ENCODE measurements at regions not wholly inside any gene's neighbourhood (a gene's known extent, or its start where the extent isn't known, plus 50 kb on each side); places are given as distances from the start of the nearest gene placed in this dataset.
"Not testable (repeated sequence)": the region's sequence is repeated elsewhere in the genome, so short reads cannot be mapped to it uniquely, and the experiment has no call there.

GRCh38 chr21:33121715-33122475 is 52.0 kb downstream of the OLIG1 start:
- no peak for DNase-seq

DNA sequence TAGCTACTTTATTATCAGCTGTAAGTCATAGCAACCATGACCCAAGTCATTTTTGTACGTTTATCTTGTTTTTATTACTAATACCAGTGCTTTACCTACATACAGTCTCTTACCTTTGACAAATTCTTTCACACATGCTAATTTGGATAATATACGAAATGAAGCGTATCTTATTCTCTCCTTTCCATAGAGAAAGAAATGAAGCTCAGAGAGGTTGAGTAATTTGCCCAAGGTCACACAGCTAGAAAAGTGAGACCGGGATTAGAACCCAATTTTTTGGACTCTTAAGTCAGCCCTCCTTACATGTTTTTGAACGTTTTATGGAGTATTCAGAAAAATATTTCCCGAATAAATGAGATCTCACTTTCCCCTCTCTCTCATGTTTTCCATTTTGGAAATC is 52.6 kb downstream of the OLIG1 start:
- no peak for DNase-seq

- no peak for DNase-seq
These were observed 53.6 kb downstream of the OLIG1 start for GRCh38 chr21:33123374-33124123.

- DNase-seq = no peak
These were observed 54.9 kb downstream of the OLIG1 start for GRCh38 chr21:33124889-33125288.

DNA sequence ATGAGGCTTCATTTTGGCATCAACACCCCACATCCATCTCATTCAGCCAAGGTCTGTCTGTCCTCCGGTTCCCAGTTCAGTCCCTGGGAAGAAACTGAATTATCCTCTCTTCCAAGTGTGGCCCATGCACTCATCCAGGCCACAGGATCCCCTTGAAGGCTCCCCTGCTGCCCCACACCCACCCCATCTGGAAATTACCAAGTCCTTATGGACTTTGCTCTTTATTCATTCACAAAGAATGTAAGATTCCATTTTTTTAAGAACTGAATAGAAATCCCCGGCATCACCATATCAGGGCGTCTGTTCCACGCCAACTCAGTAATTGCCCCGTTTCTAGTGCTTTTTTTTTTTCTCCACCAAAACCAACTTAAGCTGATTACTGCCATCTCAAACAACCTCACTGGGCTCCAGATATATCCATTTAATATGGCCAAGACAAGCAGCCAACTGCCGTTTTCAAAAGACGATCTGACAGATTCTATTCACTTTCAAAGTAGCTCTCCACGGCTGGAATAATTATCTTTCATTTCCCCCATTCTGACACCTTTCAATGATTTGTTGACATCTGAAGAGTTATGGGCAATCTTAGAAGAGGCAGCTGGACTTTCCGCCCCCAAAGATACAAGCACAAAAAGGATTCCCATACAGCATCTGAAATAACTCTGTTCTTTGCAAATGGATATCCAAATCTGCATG is 55.9 kb downstream of the OLIG1 start:
- no peak for DNase-seq

GRCh38 chr21:33126569-33126968 is 56.6 kb downstream of the OLIG1 start:
- no peak for DNase-seq

DNA sequence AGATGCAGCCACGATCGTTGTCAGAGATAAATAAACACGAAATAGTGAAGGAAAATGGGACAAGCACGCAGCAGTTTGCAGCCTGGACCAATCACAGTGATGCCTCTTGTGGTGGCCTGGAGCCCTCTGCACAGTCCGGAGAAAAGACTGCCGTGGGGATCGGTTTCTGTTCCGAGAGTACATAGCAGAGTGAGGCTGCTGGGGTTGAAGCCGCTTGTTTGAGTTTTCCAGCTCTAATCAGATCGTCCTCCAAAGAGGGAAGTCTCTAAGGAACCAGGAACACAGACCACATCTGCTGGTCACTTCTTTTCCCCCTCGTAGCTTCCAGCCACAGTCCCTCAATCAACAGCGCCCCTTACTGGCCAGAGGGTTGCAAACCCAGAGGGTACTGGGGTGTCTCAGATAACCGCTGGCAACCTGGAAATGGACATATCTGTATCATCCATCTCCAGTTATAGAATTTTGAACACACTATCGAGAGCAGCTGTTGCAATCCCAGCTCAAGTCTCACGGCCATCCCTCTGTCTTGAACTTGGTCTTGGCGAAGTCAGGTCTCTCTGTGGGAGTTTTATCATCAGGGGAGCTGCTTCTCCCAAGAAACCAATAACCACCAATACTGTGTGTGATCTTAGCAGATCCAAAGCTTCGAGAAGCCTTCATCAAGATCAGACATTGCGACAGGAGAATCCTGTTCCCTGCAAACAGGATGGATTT is 57.4 kb downstream of the OLIG1 start:
- DNase-seq = peak; percentile 54 to 63

GRCh38 chr21:33127868-33128242 is 57.9 kb downstream of the OLIG1 start:
- no peak for DNase-seq

- no peak for DNase-seq
These were observed 58.6 kb downstream of the OLIG1 start for GRCh38 chr21:33128538-33128937.

GRCh38 chr21:33132054-33132453 is 62.1 kb downstream of the OLIG1 start:
- no peak for DNase-seq

GRCh38 chr21:33133892-33134291 is 64.0 kb downstream of the OLIG1 start:
- no peak for DNase-seq

DNA sequence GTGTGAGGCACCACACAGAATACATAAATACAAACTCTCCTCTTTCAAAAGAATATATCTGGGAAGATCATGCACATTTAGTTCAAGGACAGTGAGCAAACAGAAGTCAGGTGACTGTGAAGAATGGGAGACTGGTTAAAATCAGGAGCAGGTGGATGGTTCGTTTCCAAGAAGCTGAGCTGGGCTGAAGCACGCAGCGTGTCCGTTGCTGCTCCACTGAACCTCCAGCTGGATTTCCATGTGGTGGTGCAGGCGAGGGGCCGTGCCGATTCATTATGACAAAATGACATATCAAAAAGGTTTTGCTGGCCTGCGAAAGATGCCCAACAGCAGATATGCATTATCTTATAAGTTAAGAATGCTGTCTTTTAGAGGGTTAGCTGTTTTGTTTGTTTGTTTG is 66.0 kb downstream of the OLIG1 start:
- DNase-seq = no peak

DNA sequence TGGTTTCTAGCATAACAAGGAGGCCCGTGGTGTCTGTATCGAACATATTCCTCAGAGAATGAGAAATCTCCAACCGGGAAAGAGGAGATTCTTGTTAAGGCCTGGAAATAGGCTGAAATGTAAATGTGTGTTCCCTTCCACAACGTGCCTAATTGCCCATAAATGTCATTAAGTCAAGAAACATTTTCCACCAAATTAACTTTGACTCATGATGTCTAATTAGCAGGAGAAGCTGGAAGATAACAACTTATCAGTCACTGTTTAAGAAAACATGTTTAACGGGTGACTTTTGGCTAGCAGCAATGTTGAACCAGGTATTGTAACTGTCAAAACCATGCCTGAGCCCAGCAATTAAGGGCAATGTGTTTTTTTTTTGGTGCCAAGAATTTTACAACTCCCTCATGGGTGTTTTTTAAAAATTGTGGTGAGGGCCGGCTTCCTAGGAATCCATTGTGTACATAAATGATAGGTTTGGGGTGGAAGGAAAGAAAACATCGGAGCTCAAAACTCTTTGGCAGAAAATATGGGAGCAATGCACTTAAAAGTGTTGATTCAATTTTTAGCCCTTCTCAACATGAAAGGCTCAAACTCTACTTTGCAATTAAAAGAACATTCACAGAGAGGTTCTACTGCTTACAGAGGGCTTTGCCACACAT is 67.0 kb downstream of the OLIG1 start:
- DNase-seq = no peak

- DNase-seq = no peak
These were observed 69.1 kb downstream of the OLIG1 start for GRCh38 chr21:33139084-33139483.

DNA sequence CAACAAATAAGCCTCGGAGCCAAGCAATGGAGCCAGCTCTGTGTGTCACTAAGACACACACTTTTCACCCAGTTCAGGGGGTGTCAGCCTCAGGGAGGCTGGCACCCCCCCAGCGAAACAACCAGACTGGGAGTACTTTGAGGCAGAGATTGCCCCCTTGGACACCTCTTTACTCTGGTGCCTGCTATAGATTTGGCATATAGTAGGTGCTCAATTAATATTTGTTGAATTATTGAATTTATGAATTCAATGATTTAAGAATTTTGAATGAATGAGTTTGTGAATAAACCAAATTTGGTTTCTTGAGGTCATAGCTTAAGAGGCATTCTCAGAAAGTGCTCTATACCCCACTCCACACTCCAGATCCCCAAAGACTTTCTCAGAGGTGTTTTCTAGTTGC is 70.3 kb downstream of the OLIG1 start:
- no peak for DNase-seq

GRCh38 chr21:33146467-33146866 is 76.5 kb downstream of the OLIG1 start:
- DNase-seq = no peak

DNA sequence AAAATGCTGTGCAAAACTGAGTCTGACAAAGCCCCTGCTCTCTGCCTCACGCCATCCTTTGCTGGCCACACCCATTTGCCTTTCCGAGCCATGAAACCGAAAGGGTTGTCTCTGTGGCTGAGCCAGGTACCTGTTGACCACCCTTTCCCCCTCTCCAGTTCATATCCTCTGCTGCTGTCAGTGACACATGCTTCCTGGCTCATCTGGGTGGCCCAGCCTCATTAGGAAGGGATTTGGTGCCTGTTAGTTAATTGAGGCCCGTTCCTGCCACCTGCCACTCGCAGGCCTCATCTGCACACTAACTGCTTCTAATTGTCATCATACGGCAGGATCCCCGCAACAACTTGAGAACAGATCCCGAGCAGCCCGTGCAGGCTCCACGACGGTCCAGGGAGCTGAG is 79.2 kb downstream of the OLIG1 start:
- DNase-seq = no peak

- not testable (repeated sequence) for DNase-seq
These were observed 78.8 kb upstream of the IFNAR2 start for GRCh38 chr21:33150968-33151367.

DNA sequence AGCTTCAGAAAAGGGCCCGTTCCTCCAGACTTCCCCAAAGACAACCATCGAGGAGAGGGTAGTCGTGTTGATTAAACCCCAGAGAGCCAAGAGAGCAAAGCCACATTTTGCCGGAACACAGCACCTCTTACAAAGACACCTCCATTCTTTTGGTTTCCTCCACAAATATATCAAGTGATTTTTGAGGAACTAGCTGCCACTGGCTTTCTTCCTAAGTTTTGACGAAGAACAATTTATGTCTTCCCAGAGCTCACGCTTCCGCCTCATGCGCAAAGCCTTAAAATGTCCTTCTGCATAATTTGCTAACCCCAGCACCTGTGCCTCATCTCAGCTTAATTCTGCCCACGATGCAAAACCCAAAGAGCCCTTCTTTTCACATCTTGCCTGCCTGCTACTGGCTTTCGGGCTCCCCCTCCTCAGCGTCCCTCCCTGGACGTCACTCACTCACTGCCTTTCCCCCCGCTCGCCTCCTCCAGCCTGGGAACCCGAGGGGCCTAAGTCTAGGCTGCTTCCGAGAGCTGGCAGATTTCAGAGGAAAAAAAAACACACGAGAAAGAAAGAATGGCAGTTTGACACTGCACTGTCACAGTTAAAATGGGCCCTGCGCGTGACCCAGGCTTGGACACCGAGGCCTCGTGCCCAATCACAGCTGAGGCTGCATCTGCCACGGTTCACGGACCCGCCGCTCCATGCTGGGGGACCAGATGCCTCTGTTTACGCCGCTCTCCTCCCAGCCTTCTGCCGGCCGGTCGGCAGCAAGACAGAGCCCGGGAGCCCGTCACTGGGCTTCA is 77.6 kb upstream of the IFNAR2 start:
- no peak for DNase-seq

DNA sequence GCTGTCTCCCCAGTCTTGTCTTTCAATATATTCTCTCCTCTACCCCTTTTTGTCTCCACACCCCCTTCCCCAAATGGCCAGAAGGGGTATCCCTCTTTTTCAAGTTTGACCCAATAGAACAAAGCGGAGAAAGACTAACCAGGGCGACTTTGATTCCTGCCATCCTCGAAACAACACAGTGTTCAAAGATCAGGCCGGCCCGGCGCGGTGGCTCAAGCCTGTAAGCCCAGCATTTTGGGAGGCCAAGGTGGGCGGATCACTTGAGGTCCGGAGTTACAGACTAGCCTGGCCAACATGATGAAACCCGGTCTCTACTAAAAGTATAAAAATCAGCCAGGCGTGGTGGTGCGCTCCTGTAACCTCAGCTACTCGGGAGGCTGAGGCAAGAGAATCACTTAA is 77.0 kb upstream of the IFNAR2 start:
- no peak for DNase-seq

DNA sequence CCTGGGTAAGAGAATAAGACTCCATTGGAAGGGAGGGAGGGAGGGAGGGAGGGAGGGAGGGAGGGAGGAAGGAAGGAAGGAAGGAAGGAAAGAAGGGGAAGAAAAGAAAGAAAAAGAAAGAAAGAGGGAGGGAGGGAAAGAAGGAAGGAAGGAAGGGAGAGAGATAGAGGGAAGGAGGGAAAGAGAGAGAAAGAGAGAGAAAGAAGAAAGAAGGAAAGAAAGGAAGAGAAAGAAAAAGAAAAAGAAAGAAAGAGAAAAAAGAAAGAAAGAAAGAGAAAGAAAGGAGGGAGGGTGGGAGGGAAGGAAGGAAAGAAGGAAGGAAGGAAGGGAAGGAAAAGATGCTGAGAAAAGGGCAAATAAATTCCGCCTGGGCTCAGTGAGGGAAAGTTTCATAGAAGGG is 74.7 kb upstream of the IFNAR2 start:
- no peak for DNase-seq

GRCh38 chr21:33155422-33155821 is 74.3 kb upstream of the IFNAR2 start:
- DNase-seq = no peak

Measured in stimulated activated CD4-positive, alpha-beta T cell treated with anti-CD3 and anti-CD28 coated beads, Interleukin-2, amount 100 ng/mL, for 48 hours (primary cell).